ENCODE measurements at regions not wholly inside any gene's neighbourhood (a gene's known extent, or its start where the extent isn't known, plus 50 kb on each side); places are given as distances from the start of the nearest gene placed in this dataset.
A peak's percentile ranks its signal among the peaks of the same experiment; 100 is the strongest.
"Not testable (repeated sequence)": the region's sequence is repeated elsewhere in the genome, so short reads cannot be mapped to it uniquely, and the experiment has no call there.

GRCh38 chr4:126358041-126358440 is 1043.3 kb downstream of the FAT4 start:
- no peak for DNase-seq

DNA sequence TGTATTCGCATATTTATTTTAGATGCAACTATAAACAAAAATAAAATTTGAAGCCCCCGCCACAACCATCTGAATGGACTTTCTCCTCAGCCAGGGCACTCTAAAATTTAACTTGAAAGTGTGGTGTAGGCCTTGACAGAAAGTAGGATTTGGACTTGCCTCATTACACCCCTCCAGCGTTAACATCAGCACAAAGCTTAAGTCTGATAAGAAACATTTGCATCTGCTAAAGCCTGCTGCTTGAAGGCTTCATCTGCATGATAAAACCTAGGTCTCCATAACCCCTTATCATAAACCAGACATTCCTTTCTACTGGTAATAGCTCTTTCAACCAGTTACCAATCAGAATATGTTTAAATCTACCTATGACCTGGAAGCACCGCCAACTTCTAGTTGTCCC is 1046.5 kb downstream of the FAT4 start:
- DNase-seq = no peak

DNA sequence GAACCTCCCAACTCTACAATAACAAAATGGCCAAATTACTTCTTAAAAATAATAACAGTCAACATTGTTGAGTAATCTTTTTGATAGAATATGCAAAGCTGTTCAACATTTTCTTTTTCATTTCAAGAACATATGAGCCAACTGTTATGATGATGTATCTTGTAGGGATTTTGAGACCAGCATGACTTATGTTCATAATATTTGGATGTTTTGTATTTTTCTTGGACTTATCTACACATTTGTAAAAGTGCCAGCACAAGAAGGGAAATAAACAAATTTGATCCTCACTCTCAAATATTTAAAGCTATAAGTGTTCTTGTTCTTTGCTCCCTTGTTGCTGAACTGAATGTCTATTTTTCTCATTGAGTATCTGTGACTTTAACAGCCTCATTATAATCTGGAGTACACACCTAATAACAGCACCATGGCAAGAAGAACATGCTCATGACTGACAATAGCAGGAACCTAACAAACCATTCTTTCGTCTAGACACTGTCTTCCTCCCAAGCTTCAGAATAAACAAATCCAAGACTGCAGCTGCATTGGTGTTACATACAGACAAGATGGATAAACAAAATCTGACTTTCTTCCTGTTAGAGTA is 1049.7 kb downstream of the FAT4 start:
- DNase-seq = no peak

- DNase-seq = no peak
Observed at GRCh38 chr4:126369076-126369475, 1054.3 kb downstream of the FAT4 start.

DNA sequence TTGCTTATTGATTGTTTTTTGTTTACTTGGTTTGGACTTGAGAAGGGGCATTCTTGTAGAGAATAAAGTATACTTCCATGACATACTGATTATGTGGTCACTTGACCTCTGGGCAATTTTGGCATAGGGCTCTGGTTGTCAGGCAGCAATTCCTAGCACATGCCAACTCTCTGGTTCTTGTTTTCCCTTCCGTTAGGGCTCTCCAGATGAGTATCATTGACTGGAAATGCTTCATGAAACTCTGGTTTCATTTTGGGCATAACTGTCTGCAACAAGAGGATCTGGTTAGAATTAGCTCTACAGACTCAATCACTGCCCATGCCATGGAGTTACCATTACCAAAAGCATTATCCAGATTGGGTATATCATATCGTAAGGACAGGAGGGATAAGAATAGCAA is 1057.9 kb downstream of the FAT4 start:
- no peak for DNase-seq

GRCh38 chr4:126375462-126376054 is 1060.8 kb downstream of the FAT4 start:
- no peak for DNase-seq

DNA sequence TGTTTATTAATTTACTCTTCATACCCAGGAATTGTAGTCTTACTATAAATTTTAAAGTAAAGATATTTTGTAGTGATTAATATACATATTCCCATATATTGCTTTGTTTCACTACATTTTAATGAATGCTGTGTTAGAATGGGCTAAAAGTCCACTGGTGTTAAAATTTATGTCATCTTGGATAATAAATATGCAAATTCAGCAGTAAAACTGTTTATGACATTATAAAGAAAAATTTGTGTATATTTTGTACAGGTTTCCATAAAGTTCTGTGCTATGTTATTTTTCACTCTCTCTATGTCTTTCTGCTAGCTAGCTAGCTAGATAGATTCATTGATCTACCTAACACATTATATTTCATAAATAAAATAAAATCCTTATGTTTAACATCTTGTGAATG is 1071.2 kb downstream of the FAT4 start:
- DNase-seq = no peak

GRCh38 chr4:126386512-126386911 is 1071.8 kb downstream of the FAT4 start:
- DNase-seq = no peak

DNA sequence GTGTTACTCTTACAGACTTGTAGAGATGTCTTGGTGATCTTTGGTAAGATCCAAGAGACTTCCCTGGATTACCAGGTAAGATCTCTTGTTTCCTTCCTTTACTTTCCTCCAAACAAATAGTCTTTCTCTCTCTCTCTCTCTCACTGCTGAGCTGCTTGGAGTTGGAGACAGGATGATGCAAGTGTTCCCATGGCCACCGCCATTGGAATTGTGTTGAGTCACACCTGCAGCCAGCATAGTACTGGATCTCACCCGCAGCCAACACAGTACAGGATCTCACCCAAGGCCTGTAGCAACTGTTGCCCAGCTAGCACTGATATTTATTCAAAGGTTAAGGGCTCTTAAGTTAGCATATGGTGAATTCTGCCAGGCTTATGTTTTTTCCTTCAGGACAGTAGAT is 1080.9 kb downstream of the FAT4 start:
- no peak for DNase-seq

- no peak for DNase-seq
Observed at GRCh38 chr4:126396121-126396520, 1081.4 kb downstream of the FAT4 start.

DNA sequence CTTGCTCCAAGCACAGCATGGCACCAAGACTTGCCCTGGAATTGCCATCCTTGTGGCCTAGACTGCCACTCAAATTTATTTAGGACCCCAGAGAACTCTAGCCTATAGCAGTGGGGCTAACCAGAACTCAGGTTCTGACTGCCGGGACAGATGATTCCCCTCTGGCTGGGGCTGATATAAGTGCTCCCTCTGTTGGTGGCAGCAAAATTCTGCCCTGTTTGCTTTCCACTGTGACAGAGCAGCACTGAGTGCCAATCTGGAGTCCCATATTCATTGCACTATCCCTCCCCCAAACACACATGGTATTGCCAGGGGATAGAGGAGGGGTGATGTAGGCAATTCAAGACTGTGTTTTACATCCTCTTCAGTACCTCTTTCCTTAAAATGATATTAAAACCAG is 1081.9 kb downstream of the FAT4 start:
- DNase-seq = no peak

- DNase-seq = no peak
Observed at GRCh38 chr4:126404549-126404948, 1089.8 kb downstream of the FAT4 start.

DNA sequence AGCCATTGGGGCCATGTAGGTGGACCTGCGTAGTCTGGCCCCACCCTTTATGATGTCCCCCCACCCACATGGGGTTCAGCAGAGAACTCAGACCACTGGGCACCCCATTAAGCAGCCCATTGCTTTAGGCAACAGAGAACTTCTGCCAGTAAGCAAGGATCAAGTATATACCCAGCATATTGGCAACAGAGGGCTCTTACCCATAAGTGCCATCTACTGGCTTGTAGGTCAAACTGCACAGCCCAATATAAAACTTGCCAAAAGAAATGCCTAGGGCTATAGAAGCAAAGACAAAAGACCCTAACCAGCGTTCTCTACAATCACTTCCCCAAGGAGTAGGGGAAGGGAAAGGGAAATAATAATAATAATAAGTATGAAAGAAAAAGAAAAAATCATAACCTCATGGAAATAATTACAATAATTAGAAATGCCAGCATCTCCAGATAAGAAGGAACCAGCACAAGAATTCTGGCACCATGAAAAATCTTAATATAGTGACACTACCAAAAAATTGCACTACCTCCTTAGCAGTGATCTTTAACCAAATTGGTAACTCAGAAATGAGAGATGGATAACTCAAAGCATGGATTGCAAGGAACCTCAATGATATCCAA is 1090.7 kb downstream of the FAT4 start:
- DNase-seq = no peak

DNA sequence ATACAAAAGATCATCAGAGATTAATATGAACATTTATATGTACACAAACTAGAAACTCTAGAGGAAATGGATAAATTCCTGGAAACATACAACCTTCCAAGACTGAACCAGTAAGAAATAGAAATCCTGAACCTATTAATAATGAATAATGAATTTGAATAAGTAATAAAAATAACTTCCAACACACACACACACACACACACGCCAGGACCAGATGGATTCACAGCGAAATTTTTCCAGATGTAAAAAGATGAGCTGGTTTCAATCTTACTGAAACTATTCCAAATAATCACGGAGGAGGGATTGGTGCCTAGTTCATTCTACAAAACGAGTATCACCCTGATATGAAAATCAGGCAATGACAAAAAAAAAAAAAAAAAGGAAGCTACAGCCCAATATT is 1095.0 kb downstream of the FAT4 start:
- no peak for DNase-seq

DNA sequence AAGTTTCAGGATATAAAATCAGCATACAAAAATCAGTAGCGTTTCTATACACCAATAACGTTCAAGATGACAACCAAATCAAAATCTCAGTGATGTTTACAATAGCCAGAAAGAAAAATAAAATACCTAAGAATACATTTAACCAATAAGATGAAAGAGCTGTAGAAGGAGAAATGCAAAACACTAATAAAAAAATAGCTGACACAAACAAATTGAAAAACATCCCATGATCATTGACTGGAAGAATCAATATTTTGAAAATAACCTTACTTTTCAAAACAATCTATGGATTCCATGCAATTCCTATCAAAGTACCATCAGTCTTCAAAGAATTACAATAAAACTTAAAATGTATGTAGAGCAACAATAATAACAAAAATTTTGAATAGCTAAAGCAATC is 1096.3 kb downstream of the FAT4 start:
- DNase-seq = no peak

DNA sequence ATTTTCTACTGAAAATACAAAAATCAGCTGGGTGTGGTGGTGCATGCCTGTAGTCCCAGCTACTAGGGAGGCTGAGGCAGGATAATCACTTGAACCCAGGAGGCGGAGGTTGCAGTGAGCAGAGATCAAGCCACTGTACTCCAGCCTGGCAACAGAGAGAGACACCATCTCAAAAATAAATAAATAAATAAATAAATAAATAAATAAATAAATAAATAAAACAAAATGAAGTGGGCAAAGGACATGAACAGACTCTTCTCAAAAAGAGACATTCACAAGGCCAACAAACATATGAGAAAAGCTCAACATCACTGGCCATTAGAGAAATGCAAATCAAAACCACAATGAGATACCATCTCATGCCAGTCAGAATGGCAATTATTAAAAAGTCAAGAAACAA is 1097.6 kb downstream of the FAT4 start:
- DNase-seq = not testable (repeated sequence)

GRCh38 chr4:126414741-126415140 is 1100.0 kb downstream of the FAT4 start:
- DNase-seq = no peak

DNA sequence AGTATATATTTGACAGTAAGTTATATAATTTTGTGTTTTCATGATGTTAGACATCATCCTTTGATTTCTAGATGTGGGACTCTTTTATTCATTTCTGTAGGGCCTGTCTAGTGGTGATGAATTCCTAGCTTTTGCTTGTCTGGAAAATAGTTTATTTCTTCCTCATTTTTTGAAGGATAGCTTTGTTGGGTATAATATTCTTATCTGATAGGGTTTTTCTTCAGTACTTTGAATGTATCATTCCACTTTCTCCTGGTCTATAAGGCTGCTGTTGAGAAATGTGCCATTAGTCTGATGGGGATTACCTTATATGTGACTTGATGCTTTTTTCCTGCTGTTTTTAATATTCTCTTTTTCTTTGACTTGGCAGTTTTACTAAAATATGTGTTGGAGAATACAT is 1104.5 kb downstream of the FAT4 start:
- DNase-seq = no peak

DNA sequence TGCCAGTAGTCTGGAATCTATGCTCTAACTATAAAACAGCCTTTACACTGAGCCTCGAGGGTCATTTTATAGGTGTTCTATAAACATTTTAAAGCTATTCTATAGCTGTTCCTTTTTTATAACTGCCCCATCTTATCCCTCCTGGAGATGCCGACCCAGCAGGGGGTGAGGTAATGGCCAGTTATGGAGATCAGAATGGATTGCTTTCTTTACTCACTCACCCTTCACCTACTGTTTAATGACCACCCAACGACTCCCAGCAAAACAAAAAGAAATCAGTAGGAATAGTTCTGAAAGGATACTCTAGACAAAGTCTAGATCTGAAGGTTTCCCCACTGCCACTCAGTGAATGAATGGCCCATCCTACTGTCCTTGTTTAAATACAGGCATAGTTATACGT is 1113.1 kb downstream of the FAT4 start:
- no peak for DNase-seq

DNA sequence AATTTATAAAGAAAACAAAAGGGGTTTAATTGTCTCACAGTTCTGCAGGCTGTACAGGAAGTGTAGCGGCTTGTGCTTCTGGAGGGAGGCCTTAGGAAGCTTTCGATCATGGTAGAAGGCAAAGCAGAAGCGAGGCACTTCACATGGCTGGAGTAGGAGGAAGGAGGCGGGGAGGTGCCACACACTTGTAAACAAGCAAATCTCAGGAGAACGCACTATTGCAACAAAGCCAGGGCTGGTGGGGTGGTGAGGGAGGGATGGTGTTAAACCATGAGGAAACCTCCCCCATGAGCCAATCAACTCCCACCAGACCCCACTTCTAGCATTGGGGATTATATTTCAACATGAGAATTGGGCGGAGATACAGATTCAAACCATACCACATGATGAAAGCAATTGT is 1116.3 kb downstream of the FAT4 start:
- DNase-seq = no peak

DNA sequence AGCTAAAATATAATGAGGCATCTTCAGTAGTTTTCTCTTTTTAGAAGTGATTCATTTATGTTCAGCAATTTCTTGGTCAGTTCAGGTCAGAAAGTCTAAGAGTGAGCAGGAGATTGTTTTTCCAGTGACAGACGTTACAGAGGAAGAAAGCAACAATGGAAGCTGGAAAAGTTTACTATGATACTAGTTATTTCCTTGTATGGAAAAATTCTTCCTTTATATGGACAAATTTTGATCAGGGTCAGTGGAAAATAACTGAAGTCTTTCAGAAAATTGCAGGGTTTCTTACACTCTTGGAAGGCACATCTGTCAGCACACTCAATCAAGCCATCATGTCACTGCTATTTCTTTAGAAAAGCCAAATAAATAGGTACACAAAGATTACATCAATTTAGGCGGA is 1120.7 kb downstream of the FAT4 start:
- DNase-seq = no peak

GRCh38 chr4:126440297-126440696 is 1125.5 kb downstream of the FAT4 start:
- no peak for DNase-seq

DNA sequence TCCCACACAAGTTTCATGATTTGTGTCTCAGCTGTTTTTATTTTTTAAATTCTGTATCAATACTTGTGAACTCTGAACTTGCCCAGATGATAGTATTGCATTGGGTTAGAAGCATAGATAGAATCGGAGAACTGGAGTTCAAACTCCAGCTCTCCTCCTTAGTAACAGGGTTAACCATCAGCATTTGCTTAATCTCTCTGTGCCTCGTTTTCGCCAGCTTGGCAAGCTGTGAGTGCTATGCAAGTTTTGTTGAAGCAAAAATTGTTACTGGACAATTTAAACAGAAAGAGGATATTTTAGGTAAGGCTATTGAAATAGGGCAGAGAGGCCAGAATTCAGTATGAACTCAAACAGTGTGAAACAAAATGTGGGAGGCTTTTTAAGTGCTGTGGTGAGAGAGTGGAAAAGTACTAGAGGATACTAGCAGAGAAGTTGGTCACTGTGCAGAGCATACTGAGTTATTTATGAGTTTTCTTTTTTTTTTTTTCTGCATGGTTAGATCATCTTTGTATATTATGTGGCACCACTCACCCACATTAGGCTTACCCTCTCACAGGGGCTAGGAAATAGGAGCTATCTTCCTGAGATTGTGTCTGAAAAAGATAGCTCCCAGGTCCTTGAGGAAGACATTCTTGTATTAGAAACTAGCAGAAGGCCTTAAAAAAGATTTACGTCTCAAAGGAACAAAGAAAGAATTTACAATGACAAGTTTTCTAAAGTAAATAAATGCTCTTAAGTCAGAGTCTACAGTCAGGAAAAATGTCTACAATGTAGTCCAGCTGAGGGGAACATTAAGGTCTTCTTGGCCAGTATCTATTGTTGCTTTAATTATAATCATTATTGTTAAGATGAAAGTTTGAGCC is 1126.6 kb downstream of the FAT4 start:
- DNase-seq = peak; percentile 53

All from left kidney (tissue), 1 donor.